ENCODE measurements at regions not wholly inside any gene's neighbourhood (a gene's known extent, or its start where the extent isn't known, plus 50 kb on each side); places are given as distances from the start of the nearest gene placed in this dataset.

DNA sequence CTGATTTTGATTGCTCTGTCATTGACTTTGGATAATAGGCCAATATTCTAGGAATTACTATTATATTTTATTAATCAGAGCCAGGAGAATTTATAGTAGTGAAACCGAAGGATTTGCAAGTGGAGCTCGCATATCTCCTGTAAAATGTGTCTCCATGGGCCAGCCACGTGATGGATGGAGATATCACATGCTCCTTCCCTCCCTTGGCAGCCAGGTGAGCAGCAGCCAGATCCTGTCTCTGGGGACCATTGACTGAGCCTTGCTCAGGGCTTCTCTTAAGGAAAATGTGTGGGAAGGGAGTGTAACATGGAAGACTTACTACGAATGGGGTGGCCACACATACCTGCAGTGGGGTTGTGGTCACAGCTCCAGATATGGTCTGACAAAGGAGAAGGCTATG is 144.7 kb upstream of the RGMA start:
- in situ Hi-C loops (cut with MboI; ENCODE audit: low pct_ligation_motif_present in 1 of 4, low pct_unique_long_range_greater_than_20kb in 1 of 4, low sequenced_read_pairs in 3 of 4): no loop called here
- 78 to 80% methylated on average over 3 to 4 of the region's 4 CpGs for WGBS, 2 donors (ENCODE audit: low coverage in 1 of 2)

DNA sequence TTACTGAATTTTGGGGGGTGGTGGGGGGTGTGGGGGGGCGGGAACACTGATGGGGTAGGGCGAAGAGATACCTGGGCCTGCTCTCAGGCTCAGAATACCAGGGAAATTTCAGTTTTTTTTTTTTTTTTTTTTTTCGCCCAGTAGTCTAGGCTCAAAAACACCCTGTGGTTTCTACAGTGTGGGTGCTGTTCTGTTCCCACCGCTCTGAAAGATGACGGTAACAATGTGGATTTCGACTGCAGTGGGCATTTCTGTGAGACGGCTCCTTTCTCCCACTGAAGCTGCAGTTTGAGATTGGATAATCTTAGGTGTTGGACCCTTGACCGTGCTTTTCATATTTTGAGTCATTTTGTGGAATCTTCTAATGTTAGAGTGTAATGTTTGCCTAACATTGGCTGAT is 143.8 kb upstream of the RGMA start:
- Histone ChIP-seq H3K27ac (no peak overlapping the region), H3K4me3 (no peak overlapping the region), H3K9me3 (no peaks in the 10 kb centered on the region), H3K4me1 (no peaks in the 10 kb centered on the region), H3K27me3 (no peaks in the 10 kb centered on the region), H3K36me3 (no peaks in the 10 kb centered on the region)
- WGBS, 2 donors (ENCODE audit: low coverage in 1 of 2): 71 to 83% methylated on average over 1 to 8 of the region's 8 CpGs
- TF ChIP-seq EP300 (IDR thresholded peaks at IDR 0.05; ENCODE audit: low read depth) (no peak), POLR2AphosphoS5 (IDR thresholded peaks at IDR 0.05) (no peak), POLR2A (IDR thresholded peaks at IDR 0.05) (no peak)
- TF ChIP-seq, protein P1, sequence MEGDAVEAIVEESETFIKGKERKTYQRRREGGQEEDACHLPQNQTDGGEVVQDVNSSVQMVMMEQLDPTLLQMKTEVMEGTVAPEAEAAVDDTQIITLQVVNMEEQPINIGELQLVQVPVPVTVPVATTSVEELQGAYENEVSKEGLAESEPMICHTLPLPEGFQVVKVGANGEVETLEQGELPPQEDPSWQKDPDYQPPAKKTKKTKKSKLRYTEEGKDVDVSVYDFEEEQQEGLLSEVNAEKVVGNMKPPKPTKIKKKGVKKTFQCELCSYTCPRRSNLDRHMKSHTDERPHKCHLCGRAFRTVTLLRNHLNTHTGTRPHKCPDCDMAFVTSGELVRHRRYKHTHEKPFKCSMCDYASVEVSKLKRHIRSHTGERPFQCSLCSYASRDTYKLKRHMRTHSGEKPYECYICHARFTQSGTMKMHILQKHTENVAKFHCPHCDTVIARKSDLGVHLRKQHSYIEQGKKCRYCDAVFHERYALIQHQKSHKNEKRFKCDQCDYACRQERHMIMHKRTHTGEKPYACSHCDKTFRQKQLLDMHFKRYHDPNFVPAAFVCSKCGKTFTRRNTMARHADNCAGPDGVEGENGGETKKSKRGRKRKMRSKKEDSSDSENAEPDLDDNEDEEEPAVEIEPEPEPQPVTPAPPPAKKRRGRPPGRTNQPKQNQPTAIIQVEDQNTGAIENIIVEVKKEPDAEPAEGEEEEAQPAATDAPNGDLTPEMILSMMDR (IDR thresholded peaks at IDR 0.05): no peak
- DNase-seq: no peak
- intact Hi-C loops (cut with DNase I; ENCODE audit: low total_unique reads): no loop called here
- in situ Hi-C loops (cut with MboI; ENCODE audit: low pct_ligation_motif_present in 1 of 4, low pct_unique_long_range_greater_than_20kb in 1 of 4, low sequenced_read_pairs in 3 of 4): no loop called here

More for the DNA sequence above, 144.7 kb upstream of the RGMA start:
- TF ChIP-seq EP300 (IDR thresholded peaks at IDR 0.05; ENCODE audit: low read depth) (no peak), POLR2A (IDR thresholded peaks at IDR 0.05) (no peak), POLR2AphosphoS5 (IDR thresholded peaks at IDR 0.05) (no peak)
- TF ChIP-seq, protein P1 (IDR thresholded peaks at IDR 0.05): no peak
- H3K36me3 ChIP-seq: no peaks in the 10 kb centered on the region
- H3K27me3 ChIP-seq: no peaks in the 10 kb centered on the region
- H3K4me1 ChIP-seq: no peaks in the 10 kb centered on the region
- H3K9me3 ChIP-seq: no peaks in the 10 kb centered on the region
- no peak for DNase-seq
- no peak overlapping the region for H3K4me3 ChIP-seq
- no peak overlapping the region for H3K27ac ChIP-seq
- intact Hi-C loops (cut with DNase I; ENCODE audit: low total_unique reads): no loop called here

DNA sequence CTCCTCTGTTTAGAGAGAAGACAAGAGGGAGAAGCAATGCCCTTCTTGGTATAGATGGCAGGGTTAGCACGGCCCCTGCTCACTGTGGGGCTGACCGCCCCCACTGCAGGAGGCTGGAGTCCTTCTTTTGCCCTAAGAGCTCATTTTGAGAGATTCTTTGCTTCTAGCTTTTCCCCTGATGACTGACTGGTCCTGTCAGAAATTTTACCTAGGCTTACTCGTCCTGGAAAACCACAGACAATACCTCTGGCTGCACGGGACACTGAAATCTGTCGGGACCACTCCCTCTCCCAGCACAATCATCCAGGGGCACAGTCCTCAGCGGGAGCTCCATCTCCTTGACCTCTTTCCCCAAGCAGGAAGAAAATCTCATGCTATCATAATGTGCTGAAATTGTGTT is 143.0 kb upstream of the RGMA start:
- H3K27me3 ChIP-seq: no peaks in the 10 kb centered on the region
- no peaks in the 10 kb centered on the region for H3K9me3 ChIP-seq
- H3K36me3 ChIP-seq: no peaks in the 10 kb centered on the region
- H3K27ac ChIP-seq: no peak overlapping the region
- 60% methylated on average over 6 of the region's 6 CpGs; no CpG with 5 or more reads in 1 of the 2 donors for WGBS, 2 donors (ENCODE audit: low coverage in 1 of 2)
- H3K4me3 ChIP-seq: no peak overlapping the region
- in situ Hi-C loops (cut with MboI; ENCODE audit: low pct_ligation_motif_present in 1 of 4, low pct_unique_long_range_greater_than_20kb in 1 of 4, low sequenced_read_pairs in 3 of 4) (no loop called here), intact Hi-C loops (cut with DNase I; ENCODE audit: low total_unique reads) (no loop called here)
- no peak for TF ChIP-seq POLR2A (IDR thresholded peaks at IDR 0.05)
- TF ChIP-seq POLR2AphosphoS5 (IDR thresholded peaks at IDR 0.05): no peak
- TF ChIP-seq EP300 (IDR thresholded peaks at IDR 0.05; ENCODE audit: low read depth): no peak
- TF ChIP-seq, protein P1 (IDR thresholded peaks at IDR 0.05): no peak
- no peaks in the 10 kb centered on the region for H3K4me1 ChIP-seq
- no peak for DNase-seq

DNA sequence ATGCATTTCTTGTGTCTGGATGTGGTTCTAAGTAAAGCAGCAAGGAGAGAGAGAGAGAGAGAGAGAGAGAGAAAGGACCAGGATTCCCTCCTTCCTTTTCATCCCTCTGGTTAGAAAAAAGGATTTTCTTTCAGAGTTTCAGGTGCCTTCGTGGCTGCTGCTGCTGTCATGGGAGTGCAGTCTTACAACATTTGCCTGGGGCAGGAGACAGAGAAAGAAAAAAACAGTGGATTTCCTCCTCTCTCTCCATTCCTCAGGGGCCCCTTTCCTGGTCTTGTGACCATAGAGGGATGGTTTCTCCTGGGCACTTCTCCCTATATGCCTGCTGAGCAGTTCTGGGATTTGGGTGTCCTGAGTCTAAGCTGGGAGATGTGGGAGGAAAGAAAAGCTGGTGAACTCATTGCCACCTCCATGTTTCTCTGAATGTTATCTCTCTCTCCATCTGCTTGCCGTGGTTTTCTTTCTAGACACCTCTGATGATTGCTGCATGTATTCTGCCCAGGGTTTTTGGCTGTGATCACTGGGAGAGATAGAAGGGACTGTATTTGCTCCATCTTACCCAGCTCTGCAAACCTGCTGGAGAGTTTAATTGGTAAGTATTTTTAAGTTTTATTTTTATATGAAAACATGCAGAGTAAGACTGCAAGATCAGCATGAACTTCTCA is 142.4 kb upstream of the RGMA start:
- Histone ChIP-seq H3K27me3 (no peaks in the 10 kb centered on the region), H3K4me3 (no peak overlapping the region), H3K4me1 (no peaks in the 10 kb centered on the region), H3K36me3 (no peaks in the 10 kb centered on the region), H3K9me3 (no peaks in the 10 kb centered on the region), H3K27ac (no peak overlapping the region)
- 34 to 56% methylated on average over 2 of the region's 2 CpGs for WGBS, 2 donors (ENCODE audit: low coverage in 1 of 2)
- DNase-seq: no peak
- TF ChIP-seq EP300 (IDR thresholded peaks at IDR 0.05; ENCODE audit: low read depth) (no peak), POLR2AphosphoS5 (IDR thresholded peaks at IDR 0.05) (no peak), POLR2A (IDR thresholded peaks at IDR 0.05) (no peak)
- TF ChIP-seq, protein P1 (IDR thresholded peaks at IDR 0.05): no peak
- in situ Hi-C loops (cut with MboI; ENCODE audit: low pct_ligation_motif_present in 1 of 4, low pct_unique_long_range_greater_than_20kb in 1 of 4, low sequenced_read_pairs in 3 of 4): no loop called here
- intact Hi-C loops (cut with DNase I; ENCODE audit: low total_unique reads): no loop called here
